ENCODE measurements at regions not wholly inside any gene's neighbourhood (a gene's known extent, or its start where the extent isn't known, plus 50 kb on each side); places are given as distances from the start of the nearest gene placed in this dataset.

DNA sequence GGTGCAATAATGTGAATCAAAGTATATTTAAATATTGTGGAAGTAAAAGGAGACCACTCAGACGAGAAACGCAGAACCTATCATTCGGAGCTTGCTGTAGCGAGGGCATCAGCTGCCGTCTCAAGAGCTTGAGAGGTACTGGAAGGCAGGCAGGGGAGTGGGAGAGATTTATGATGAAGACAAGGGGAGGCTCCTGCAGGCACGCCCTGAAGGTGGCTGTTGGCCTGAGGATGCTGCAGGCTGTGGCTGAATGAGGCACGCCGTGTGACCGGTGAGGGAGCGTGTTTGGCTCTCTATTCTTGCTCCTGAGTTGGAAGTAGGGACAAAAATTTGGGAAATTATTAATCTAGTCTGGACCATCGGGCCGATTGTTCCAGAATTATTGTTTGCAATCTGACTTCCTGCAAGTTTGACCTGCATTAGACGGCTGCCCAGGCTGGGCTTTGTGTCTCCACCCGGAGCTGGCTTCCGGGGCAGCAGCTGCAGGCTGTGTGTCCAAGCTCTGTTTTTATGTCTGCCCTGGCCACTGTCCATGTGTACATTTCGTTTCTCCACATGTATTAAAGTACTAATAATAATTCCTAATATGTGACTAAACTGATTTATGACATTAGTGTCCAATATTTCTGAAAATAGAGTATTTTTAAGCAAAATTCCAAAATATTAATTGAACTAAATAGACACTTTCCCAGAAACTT lies 91.1 kb upstream of the ANKRD10 start:
- Histone ChIP-seq H3K9me3 (replicated peaks) (no peaks in the 10 kb centered on the region), H3K36me3 (no peaks in the 10 kb centered on the region), H3K4me3 (peak overlapping the region; percentile 29), H3K4me1 (peaks cover 29% of the 10 kb centered on the region), H3K27me3 (ENCODE audit: low read depth) (no peaks in the 10 kb centered on the region), H3K27ac (replicated peaks) (peak overlapping the region; percentile 91)
- peak; percentile 70 for DNase-seq
- intact Hi-C loops (cut with micrococcal nuclease) = no loop called here
- TF ChIP-seq CTCF (IDR thresholded peaks at IDR 0.05; ENCODE audit: borderline replicate concordance) = no peak

DNA sequence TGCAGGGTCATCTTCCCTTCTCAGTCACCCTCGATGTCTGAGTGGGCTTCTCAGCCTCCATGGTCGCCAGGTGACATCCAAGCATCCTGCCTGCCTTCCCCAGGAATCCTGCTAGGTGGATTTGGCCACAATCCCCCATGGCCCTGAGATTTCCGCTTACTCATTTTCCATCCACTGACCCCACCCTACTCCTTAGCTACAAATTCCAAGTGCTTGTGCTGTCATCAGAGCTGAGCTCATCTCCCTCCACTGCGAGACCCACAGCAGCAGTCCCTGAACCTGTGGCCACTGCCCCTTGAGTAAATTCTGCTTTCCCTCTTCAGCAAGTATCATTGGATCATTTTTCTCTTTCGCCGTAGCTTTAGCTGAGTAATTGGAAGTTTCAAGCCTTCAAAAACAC lies 90.5 kb upstream of the ANKRD10 start:
- peak overlapping the region; percentile 29 for H3K4me3 ChIP-seq
- no peaks in the 10 kb centered on the region for H3K9me3 ChIP-seq (replicated peaks)
- no peak for TF ChIP-seq CTCF (IDR thresholded peaks at IDR 0.05; ENCODE audit: borderline replicate concordance)
- no peaks in the 10 kb centered on the region for H3K36me3 ChIP-seq
- H3K4me1 ChIP-seq = peaks cover 29% of the 10 kb centered on the region
- intact Hi-C loops (cut with micrococcal nuclease) = no loop called here
- peak overlapping the region; percentile 91 for H3K27ac ChIP-seq (replicated peaks)
- DNase-seq = no peak
- H3K27me3 ChIP-seq (ENCODE audit: low read depth) = no peaks in the 10 kb centered on the region

DNA sequence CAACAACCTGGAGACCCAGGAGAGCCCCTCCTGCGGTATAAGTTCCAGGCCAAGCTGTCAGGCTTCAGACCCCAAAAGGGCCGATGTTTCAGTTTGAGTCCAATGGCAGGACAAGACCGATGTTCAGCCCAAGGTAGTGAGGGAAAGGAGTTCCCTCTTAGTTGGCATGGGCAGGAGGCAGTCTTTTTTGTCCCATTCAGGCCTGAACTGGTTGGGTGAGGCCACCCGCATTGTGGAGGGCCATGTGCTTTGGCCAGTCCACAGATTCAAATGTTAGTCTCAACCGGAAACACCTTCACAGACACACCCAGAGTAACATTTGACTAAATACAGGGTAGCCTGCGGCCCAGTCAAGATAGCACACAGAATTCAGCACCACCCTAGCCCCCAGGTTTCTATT lies 89.6 kb upstream of the ANKRD10 start:
- no peak overlapping the region for H3K4me3 ChIP-seq
- H3K27me3 ChIP-seq (ENCODE audit: low read depth) = no peaks in the 10 kb centered on the region
- intact Hi-C loops (cut with micrococcal nuclease) = no loop called here
- H3K4me1 ChIP-seq = peaks cover 29% of the 10 kb centered on the region
- no peak overlapping the region for H3K27ac ChIP-seq (replicated peaks)
- H3K9me3 ChIP-seq (replicated peaks) = no peaks in the 10 kb centered on the region
- H3K36me3 ChIP-seq = no peaks in the 10 kb centered on the region
- no peak for TF ChIP-seq CTCF (IDR thresholded peaks at IDR 0.05; ENCODE audit: borderline replicate concordance)
- DNase-seq = no peak

DNA sequence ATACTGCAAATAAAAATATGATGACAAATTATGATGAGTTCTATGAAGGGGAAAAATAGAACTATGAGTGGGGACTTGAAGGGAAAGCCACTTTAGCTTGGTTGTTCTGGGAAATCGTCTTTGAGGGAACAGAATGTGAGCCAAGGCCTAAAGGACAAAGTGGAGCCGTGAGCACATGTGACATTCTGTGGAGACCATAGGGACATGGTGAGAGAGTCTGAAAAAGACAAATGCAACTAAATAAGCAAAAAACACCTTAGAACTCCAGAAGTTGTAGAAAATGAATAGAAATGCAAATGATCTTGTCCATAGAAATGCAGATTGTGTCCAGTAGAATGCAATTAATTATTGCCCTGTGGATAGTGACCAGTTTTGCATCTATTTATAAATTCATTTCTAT lies 86.8 kb upstream of the ANKRD10 start:
- TF ChIP-seq CTCF (IDR thresholded peaks at IDR 0.05; ENCODE audit: borderline replicate concordance) = no peak
- Histone ChIP-seq H3K9me3 (replicated peaks) (no peaks in the 10 kb centered on the region), H3K4me1 (peaks cover 17% of the 10 kb centered on the region), H3K27ac (replicated peaks) (no peak overlapping the region), H3K4me3 (no peak overlapping the region), H3K27me3 (ENCODE audit: low read depth) (no peaks in the 10 kb centered on the region), H3K36me3 (no peaks in the 10 kb centered on the region)
- intact Hi-C loops (cut with micrococcal nuclease) = no loop called here
- DNase-seq = no peak

DNA sequence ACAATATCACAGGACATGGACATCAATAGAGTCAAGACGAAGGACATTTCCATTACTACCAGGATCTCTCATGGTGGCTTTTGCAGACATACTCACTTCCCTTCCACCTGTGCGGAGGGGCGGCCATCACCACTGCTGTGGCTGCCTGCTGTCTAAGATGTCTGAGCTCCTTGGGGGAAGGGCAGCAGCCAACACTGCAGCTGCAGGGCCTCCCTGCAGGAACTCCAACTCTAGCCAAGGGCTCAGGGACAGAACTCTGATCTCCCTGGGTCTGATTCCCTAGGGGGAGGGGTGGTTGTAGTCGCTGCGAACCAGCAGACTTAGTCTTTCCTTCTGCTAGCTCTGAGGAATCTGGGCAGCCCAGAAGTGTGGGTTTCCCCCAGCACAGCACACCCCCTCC lies 78.9 kb upstream of the ANKRD10 start:
- intact Hi-C loops (cut with micrococcal nuclease) = no loop called here
- H3K27me3 ChIP-seq (ENCODE audit: low read depth) = peaks cover 7% of the 10 kb centered on the region

More for the DNA sequence above, 78.9 kb upstream of the ANKRD10 start:
- TF ChIP-seq CTCF (IDR thresholded peaks at IDR 0.05; ENCODE audit: borderline replicate concordance) = no peak
- no peaks in the 10 kb centered on the region for H3K9me3 ChIP-seq (replicated peaks)
- DNase-seq = no peak
- H3K27ac ChIP-seq (replicated peaks) = no peak overlapping the region
- no peaks in the 10 kb centered on the region for H3K4me1 ChIP-seq
- no peaks in the 10 kb centered on the region for H3K36me3 ChIP-seq
- H3K4me3 ChIP-seq = no peak overlapping the region

Measured in left ventricle myocardium inferior (tissue), 1 donor.